ENCODE measurements at regions not wholly inside any gene's neighbourhood (a gene's known extent, or its start where the extent isn't known, plus 50 kb on each side); places are given as distances from the start of the nearest gene placed in this dataset.

DNA sequence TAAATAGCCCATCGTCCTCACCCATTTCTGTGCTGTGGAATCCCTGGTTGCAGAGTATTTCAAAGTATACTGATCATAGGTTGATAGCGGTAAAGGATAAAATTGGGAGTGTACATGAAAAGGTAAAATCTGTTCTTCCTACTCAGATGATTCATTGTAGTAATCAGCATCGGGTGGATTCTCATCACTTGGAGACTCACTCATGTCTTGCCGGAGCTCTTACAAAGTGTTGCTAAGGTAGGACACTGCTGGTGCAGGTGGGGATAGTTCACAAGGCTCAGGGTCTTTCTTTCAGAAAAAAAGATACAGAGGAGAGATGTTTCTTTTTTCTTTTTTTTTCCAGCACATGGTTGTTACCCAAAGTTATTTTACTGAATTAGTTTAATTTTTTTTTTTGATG lies 84.8 kb downstream of the MTNR1B start:
- TF ChIP-seq CTCF (IDR thresholded peaks at IDR 0.05), result no peak
- no peak for TF ChIP-seq POLR2A (IDR thresholded peaks at IDR 0.05)
